ENCODE measurements at regions not wholly inside any gene's neighbourhood (a gene's known extent, or its start where the extent isn't known, plus 50 kb on each side); places are given as distances from the start of the nearest gene placed in this dataset.

DNA sequence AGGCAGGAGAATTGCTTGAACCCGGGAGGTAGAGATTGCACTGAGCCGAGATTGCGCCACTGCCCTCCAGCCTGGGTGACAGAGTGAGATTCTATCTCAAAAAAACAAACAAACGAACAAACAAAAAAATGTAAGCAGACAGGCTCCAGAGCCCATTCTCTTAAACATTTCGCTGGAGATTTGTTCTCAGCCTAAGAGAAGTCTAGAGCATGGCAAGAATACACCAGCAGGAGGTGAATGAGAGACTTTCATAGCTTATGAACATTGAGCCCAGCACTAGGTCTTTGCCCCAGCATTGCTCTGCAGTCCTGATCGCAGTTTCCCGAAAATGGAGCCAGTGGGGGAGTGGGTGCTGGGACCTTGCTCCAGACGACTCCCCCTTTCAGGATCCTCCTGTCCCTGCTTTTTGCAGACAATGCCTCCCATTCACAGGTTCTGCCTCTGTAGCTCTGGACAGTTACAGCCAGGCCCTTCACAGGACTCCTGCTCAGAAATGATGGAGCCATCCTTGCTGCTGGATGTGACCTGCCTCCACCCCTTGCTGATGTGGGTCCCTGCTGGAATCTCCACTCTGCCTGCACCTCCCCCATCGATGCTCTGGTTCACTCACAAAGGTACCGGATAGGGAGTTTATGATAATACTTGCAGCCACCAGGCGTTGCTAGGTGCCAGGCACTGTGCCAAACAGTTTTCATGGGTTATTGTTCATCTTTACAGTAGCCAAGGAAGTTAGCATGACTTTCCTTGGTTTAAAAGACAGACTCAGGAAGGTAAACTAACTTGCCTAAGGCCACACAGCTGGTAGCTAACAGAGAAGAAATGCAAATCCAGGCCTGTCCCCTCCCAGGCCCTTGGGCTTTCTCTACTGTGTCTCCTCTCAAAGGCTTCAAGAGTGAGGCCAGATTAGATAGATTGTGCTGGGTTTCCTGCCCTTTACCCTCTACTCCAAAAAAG lies 329.7 kb upstream of the TLE3 start:
- peak; percentile 18 for DNase-seq (ENCODE audit: low read depth)

- DNase-seq (ENCODE audit: low read depth): peak; percentile 41
Measured at GRCh38 chr15:70426096-70426821, 328.5 kb upstream of the TLE3 start.

- no peak for DNase-seq (ENCODE audit: low read depth)
Measured at GRCh38 chr15:70424937-70425411, 327.3 kb upstream of the TLE3 start.

- DNase-seq (ENCODE audit: low read depth): no peak
Measured at GRCh38 chr15:70423267-70423666, 325.6 kb upstream of the TLE3 start.

GRCh38 chr15:70422342-70422741 lies 324.6 kb upstream of the TLE3 start:
- DNase-seq (ENCODE audit: low read depth): no peak

DNA sequence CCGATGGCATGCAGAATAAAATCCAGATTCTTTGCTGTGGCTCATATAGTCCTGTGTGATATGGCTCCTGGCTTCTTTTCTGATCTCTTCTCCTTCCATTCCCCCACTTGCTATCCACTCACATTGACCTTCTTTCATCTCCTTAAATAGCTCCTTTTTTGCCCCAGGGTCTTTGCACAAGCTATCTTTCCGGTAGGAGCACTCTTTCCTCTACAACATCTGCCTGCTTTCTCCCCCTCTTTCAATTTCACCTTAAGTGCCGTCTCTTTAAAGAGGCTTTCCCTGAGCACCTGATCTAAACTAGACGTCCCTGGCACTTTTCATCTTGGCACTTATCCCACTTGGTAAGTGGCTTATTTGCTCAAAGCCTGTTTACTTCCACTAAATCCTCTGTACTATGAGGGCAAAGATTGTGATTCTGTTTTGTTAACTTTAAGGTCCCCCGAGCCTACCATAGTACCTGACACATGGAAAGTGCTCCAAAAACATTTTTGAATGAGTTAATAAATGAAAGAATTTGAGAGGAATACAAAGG lies 323.3 kb upstream of the TLE3 start:
- DNase-seq (ENCODE audit: low read depth): no peak

DNA sequence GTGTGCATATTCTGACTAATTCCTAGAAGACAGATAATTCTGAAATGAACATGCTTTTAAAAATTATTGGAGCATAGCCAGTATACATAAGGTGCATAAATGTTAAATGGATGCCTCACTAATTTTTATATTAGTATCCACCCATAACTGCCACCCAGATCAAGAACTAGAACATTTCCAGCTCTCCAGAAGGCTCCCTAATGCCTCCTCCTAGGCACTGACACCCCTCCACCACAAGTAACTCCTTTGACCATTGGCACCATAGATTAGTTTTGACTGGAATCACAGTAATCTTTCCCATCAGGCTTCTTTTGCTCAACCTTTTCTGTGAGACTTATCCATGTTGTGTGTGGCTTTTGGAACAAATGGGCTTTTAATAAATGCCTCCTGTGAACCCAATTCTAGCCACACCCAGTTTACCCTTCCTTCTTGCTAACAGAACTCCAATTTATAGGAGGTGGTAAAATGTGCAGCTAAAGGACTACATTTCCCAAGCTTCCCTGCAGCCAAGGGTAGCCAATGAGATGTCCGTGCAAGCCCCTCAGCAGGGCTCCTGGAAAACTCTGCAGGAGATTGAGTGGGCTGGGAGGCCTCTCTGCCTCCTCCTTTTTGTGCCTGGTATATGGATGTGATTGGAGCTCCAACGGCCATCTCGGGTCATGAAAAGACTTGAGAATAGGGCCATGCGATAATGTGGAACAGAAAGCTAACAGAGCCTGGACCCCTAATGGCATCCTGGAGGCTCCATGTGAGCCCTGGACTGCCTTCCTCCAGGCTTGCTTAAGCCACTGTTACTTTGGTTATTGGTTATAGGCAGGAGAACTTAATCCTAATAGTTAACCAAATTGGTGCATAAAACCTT lies 322.6 kb upstream of the TLE3 start:
- DNase-seq (ENCODE audit: low read depth): no peak

DNA sequence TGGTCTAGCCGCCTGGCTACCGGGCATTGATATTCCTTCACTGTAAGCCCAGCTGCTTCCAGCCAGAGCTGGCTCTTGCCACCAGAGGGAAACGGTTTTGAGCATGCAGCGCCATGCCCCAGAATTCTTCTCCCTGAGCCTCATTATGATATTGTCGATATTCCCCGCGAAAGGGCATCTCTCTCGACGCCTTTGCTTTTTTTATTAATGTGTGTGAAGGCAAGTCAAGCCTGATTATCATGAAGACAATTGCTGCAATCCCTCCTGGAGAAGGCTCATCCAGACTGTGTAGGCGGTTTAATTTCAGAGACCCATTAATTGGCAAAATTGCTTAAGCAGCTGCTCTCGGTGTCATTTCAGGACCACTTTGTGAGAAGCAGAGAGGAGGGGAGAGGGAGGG lies 321.2 kb upstream of the TLE3 start:
- no peak for DNase-seq (ENCODE audit: low read depth)

DNA sequence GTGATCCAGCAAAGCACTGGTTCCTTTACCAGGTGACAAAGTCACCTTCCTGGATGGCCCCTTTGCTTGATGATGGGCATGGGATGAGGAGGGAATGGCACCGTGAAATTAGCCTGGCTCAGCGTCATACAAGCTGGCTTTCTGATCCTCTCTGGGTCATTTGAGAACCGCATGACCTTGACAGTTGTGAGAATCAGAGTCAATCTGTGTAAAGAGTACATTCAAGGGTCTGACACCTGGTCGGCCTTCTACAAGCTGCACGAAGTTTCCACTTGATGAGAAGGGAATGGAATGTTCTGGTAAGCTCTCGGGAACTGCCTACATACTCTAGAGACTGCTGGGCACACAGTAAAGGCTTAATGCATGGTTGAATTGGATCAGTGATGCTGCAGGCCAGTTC lies 319.8 kb upstream of the TLE3 start:
- DNase-seq (ENCODE audit: low read depth): no peak

- DNase-seq (ENCODE audit: low read depth): no peak
Measured at GRCh38 chr15:70416829-70417228, 319.1 kb upstream of the TLE3 start.

DNA sequence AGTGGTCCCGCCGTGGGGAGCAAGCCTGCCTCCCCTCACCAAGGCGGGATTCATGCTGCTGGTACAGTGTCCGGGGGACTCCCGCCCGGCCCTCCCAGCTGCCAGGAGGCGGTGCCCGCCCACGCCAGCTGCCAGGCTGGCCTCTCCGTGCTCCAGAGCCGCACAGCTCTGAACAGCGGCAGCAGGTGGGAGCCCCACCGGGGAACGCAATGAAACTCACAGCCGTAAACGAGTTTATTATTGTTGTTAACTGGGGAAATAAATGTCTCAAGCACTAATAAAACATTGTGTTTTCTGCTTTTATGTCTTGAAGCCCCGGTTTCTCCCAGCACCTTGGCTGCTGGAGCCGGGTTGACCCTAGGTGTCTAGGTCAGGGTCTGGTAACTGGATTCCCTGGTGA lies 317.7 kb upstream of the TLE3 start:
- no peak for DNase-seq (ENCODE audit: low read depth)

DNA sequence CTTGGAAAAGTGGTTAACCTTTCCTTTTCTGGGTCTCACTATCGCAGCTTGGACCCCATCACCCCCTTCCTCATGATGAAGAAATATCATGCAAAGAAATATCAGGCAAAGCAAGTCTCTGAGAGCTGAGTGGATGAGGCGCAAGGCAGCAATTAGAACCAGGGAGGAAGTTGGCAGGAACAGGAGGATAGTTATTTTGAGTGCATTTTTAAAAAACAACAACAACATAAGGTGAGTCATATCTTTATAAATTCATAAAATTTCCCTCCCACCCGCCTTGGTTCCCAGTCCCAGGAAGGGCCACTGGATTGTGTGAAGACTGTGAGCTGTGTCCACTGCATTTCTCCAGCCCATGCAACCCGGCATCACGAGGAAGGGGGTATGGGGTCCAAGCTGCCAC lies 316.9 kb upstream of the TLE3 start:
- DNase-seq (ENCODE audit: low read depth): no peak

GRCh38 chr15:70412794-70413193 lies 315.1 kb upstream of the TLE3 start:
- no peak for DNase-seq (ENCODE audit: low read depth)

DNA sequence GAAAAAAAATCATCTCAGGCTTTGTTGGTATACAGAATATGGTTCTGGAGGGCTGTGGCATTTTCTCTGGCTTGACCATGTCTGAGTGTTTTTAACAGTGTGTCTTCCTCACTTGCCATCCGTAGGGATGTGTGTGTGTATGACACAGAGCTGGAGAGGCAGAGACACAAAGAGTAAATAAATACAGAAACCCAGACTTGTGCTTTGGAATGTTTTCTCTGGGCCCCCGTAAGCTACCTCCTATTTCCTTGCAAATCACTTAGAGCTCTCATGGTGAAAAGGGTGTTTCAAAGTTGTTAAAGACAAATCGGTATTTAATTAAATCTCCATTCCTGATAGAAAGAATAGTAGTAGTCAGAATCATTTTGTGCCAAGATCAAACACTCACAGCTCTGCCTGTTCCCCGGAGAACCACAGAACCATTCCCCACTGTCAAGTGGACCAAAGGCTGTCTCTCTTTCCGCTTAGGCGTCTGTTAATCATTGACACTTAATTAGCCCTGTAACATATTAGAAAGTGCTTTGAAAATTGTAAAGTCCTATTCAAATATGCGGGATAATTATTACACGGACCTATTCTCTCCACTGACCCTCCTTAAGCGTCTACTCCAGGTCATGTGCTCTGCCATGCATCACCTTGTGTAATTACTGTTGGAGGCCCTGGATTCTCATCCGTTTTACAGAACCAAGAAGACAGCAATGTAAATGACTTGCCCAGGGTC lies 313.6 kb upstream of the TLE3 start:
- DNase-seq (ENCODE audit: low read depth): no peak

DNA sequence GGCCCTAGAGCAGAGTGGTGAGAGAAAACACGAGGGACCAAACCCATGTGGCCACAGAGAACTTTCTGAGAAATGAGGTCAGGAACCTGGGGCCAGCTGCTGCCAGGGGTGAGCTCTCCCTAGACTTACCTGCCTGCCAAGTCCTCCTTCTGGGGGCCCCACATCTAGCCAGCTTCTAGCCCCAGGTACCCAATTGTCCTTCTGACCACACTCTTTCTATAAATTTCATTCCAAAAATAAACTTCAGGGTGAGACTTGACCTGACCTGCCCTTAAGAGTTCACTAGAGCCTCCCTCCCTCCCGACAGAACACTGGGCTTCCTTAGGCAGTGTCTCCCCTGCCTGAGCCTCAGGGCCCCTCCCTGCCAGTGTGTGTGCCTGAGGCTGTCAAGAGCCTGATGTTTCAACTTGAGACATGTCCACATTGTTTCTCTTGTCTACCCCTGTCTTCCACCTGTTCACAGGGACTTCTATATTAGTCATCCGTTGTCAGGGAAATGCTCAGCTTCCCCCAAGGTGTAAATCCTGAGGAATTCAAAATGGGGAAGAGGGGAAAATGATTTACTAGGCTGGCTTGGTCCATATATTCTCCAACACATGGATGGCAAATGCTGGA lies 312.8 kb upstream of the TLE3 start:
- DNase-seq (ENCODE audit: low read depth): no peak

DNA sequence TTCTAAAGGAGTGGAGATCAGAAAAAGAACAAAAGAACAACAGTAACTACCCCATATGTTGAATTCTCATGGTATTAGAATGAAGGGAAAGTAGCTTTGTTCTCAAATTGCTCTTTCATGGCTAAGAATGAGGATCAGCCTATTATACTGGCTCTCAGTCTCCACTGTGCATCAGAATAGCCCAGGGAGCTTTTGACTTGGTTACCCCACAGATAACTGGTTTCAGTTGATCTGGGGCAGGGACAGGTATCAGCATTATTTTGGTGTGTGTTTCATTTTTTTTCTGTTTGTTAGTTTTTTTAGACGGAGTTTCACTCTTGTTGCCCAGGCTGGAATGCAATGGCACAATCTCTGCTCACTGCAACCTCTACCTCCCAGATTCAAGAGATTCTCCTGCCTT lies 311.7 kb upstream of the TLE3 start:
- DNase-seq (ENCODE audit: low read depth): no peak

GRCh38 chr15:70407955-70408354 lies 310.2 kb upstream of the TLE3 start:
- no peak for DNase-seq (ENCODE audit: low read depth)

- no peak for DNase-seq (ENCODE audit: low read depth)
Measured at GRCh38 chr15:70407336-70407670, 309.6 kb upstream of the TLE3 start.

DNA sequence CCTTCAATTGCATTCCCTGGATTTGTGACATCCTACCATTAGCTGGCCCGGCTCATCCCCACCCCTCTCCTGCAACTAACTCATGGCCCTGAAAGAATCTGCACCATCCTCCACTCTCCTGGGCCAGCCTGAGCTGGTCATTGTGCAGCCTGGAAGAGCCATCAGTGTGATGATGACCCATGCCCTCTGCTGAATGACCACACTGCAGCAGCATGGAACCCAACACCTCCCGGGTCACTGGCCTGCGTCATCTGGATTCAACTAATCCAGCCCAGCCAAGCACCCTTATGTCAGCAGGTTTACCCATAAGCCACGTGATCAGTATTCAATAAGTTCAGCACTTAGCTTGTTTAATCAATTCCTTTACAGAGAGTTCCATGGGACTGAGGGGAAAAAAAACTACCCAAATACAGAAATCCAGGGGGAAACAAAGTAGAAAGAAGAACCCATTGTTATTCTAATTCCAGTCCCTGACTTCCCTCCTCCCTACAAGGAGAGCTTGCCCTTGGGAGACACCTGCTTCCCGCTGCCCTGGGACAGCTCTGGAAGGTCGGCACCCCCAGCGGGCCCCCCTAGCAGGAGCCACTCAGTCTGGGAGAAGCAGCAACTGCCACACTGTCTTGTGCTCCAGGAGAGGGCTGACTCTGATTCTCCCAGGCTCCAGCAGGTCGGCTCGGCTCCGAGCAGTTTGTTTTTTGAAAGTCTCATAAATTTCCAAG lies 309.1 kb upstream of the TLE3 start:
- no peak for DNase-seq (ENCODE audit: low read depth)

DNA sequence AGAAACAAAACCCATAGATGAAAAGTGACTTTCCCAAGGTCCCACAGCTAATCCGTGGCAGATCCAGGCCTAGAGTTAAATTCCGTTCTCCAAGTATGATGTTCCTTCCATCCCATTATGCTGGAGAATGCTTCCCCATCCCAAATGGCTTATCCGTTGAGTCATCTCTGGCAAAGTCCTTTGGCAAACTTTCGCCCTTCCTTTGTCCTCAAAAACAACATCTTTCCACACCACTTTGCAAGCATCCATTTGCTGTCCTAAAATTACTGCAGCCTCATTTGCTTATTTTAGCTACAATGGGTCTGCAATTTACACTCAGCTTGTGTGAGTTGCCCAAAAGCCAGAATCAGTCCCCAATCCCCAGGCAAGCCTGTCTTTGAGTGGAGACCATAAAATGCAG lies 304.0 kb upstream of the TLE3 start:
- DNase-seq (ENCODE audit: low read depth): no peak

Data from M059J (cell line).